ENCODE measurements at regions not wholly inside any gene's neighbourhood (a gene's known extent, or its start where the extent isn't known, plus 50 kb on each side); places are given as distances from the start of the nearest gene placed in this dataset.
A peak's percentile ranks its signal among the peaks of the same experiment; 100 is the strongest.

- no peaks in the 10 kb centered on the region for H3K36me3 ChIP-seq (replicated peaks in 1 of 2; ENCODE audit: control insufficient read depth in 2 of 2, insufficient read depth in 2 of 2, low read length in 2 of 2)
- H4K8ac ChIP-seq (ENCODE audit: low read depth, low read length) = no peak overlapping the region
- no peak overlapping the region for H3K4me3 ChIP-seq (ENCODE audit: low read length in 2 of 2)
- no peak overlapping the region for H2BK120ac ChIP-seq (ENCODE audit: low read depth, low read length)
- no peak overlapping the region for H3K4me2 ChIP-seq (ENCODE audit: insufficient read depth, low read length, poor library complexity, severe bottlenecking)
- H2AFZ ChIP-seq (ENCODE audit: low read length) = no peak overlapping the region
- no peak overlapping the region for H3K23ac ChIP-seq (ENCODE audit: low read depth, low read length, poor library complexity)
- no peak overlapping the region for H3K4ac ChIP-seq (ENCODE audit: low read length)
- no peak overlapping the region for H4K91ac ChIP-seq (ENCODE audit: low read depth, low read length, poor library complexity)
- DNase-seq (ENCODE audit: low spot score) = no peak
- no peak overlapping the region for H3K18ac ChIP-seq (ENCODE audit: low read length)
- no peak overlapping the region for H3K27ac ChIP-seq (replicated peaks; ENCODE audit: low read length)
- no peak overlapping the region for H2AK5ac ChIP-seq (ENCODE audit: low read depth, low read length)
- H2BK5ac ChIP-seq (ENCODE audit: low read length) = no peak overlapping the region
- WGBS, 2 donors (ENCODE audit: extremely low coverage in 2 of 2, insufficient read length in 2 of 2, insufficient replicate concordance in 1 of 2) = no CpG with 5 or more reads among the region's 3 CpGs
- H3K79me1 ChIP-seq (ENCODE audit: low read depth, low read length) = no peaks in the 10 kb centered on the region
- H3K14ac ChIP-seq (ENCODE audit: low read length) = no peak overlapping the region
- H3K27me3 ChIP-seq (ENCODE audit: control insufficient read depth in 3 of 3, insufficient read depth in 3 of 3, low read depth in 1 of 3, low read length in 3 of 3) = peaks cover 0 to 15% (median 0%) of the 10 kb centered on the region in 3 experiments
- H2BK15ac ChIP-seq (ENCODE audit: low read length) = no peak overlapping the region
- no peak overlapping the region for H3K9ac ChIP-seq (ENCODE audit: low read depth, low read length, poor library complexity)
- H3K9me3 ChIP-seq (replicated peaks in 1 of 2; ENCODE audit: control insufficient read depth in 2 of 2, insufficient read depth in 1 of 2, low read depth in 1 of 2, low read length in 2 of 2) = peaks cover 4 to 5% of the 10 kb centered on the region in 2 donors
- peaks cover 0 to 18% of the 10 kb centered on the region in 2 donors for H3K4me1 ChIP-seq (ENCODE audit: control insufficient read depth in 2 of 2, insufficient read depth in 1 of 2, low read depth in 1 of 2, low read length in 2 of 2)
- H2BK12ac ChIP-seq (ENCODE audit: low read length) = no peak overlapping the region
These were observed 84.5 kb downstream of the PSMG1 start for GRCh38 chr21:39098696-39099200.

- Histone ChIP-seq H3K4ac (ENCODE audit: low read length) (no peak overlapping the region), H2BK120ac (ENCODE audit: low read depth, low read length) (no peak overlapping the region), H3K4me2 (ENCODE audit: insufficient read depth, low read length, poor library complexity, severe bottlenecking) (no peak overlapping the region), H2BK5ac (ENCODE audit: low read length) (no peak overlapping the region), H3K79me1 (ENCODE audit: low read depth, low read length) (no peaks in the 10 kb centered on the region), H3K23ac (ENCODE audit: low read depth, low read length, poor library complexity) (no peak overlapping the region), H3K36me3 (replicated peaks in 1 of 2; ENCODE audit: control insufficient read depth in 2 of 2, insufficient read depth in 2 of 2, low read length in 2 of 2) (no peaks in the 10 kb centered on the region), H4K8ac (ENCODE audit: low read depth, low read length) (no peak overlapping the region), H3K4me3 (ENCODE audit: low read length in 2 of 2) (no peak overlapping the region), H3K14ac (ENCODE audit: low read length) (no peak overlapping the region), H2AFZ (ENCODE audit: low read length) (no peak overlapping the region), H3K27ac (replicated peaks; ENCODE audit: low read length) (no peak overlapping the region), H2AK5ac (ENCODE audit: low read depth, low read length) (no peak overlapping the region), H3K27me3 (ENCODE audit: control insufficient read depth in 3 of 3, insufficient read depth in 3 of 3, low read depth in 1 of 3, low read length in 3 of 3) (peaks cover 0 to 18% (median 0%) of the 10 kb centered on the region in 3 experiments), H4K91ac (ENCODE audit: low read depth, low read length, poor library complexity) (no peak overlapping the region), H2BK12ac (ENCODE audit: low read length) (no peak overlapping the region), H3K4me1 (ENCODE audit: control insufficient read depth in 2 of 2, insufficient read depth in 1 of 2, low read depth in 1 of 2, low read length in 2 of 2) (peaks cover 0 to 18% of the 10 kb centered on the region in 2 donors), H3K18ac (ENCODE audit: low read length) (no peak overlapping the region), H3K9me3 (replicated peaks in 1 of 2; ENCODE audit: control insufficient read depth in 2 of 2, insufficient read depth in 1 of 2, low read depth in 1 of 2, low read length in 2 of 2) (peaks cover 4 to 5% of the 10 kb centered on the region in 2 donors), H2BK15ac (ENCODE audit: low read length) (no peak overlapping the region), H3K9ac (ENCODE audit: low read depth, low read length, poor library complexity) (no peak overlapping the region)
- DNase-seq (ENCODE audit: low spot score) = no peak
- no CpG with 5 or more reads among the region's 9 CpGs for WGBS, 2 donors (ENCODE audit: extremely low coverage in 2 of 2, insufficient read length in 2 of 2, insufficient replicate concordance in 1 of 2)
These were observed 85.3 kb downstream of the PSMG1 start for GRCh38 chr21:39097981-39098380.

DNA sequence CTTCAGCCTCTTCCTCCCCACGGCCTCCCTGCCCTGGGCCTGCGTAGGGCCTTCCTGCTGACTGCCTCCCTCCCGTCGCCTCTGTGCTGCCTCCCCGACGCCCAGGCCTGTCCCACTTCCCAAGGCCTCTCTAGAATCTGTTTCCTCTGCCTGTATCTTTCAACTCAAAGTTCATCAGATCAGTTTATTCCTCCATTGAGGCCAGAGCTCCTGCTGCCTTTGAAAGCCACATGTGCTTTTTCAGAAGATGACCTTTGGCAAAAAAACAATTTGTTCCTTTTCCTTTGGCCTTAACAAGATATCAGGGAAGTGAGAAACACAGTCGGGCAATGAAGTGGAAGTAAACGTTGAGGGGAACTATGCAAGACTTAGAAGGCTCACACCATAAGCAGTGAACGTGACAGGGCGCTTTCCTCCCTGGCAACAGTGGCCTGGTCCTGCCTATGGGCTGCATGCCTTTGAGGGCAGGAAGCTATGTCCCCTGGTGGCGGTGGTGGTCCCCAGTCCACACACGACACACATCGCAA lies 85.9 kb downstream of the PSMG1 start:
- Histone ChIP-seq H2BK5ac (ENCODE audit: low read length) (no peak overlapping the region), H3K18ac (ENCODE audit: low read length) (peak overlapping the region; percentile 13), H3K23ac (ENCODE audit: low read depth, low read length, poor library complexity) (no peak overlapping the region), H4K91ac (ENCODE audit: low read depth, low read length, poor library complexity) (no peak overlapping the region), H4K8ac (ENCODE audit: low read depth, low read length) (no peak overlapping the region), H3K36me3 (replicated peaks in 1 of 2; ENCODE audit: control insufficient read depth in 2 of 2, insufficient read depth in 2 of 2, low read length in 2 of 2) (no peaks in the 10 kb centered on the region), H2AK5ac (ENCODE audit: low read depth, low read length) (no peak overlapping the region), H3K4ac (ENCODE audit: low read length) (no peak overlapping the region), H2BK12ac (ENCODE audit: low read length) (no peak overlapping the region), H2BK120ac (ENCODE audit: low read depth, low read length) (no peak overlapping the region), H3K9ac (ENCODE audit: low read depth, low read length, poor library complexity) (no peak overlapping the region), H3K4me3 (ENCODE audit: low read length in 2 of 2) (no peak overlapping the region), H3K4me1 (ENCODE audit: control insufficient read depth in 2 of 2, insufficient read depth in 1 of 2, low read depth in 1 of 2, low read length in 2 of 2) (peaks cover 0 to 18% of the 10 kb centered on the region in 2 donors), H3K27me3 (ENCODE audit: control insufficient read depth in 3 of 3, insufficient read depth in 3 of 3, low read depth in 1 of 3, low read length in 3 of 3) (peaks cover 0 to 18% (median 0%) of the 10 kb centered on the region in 3 experiments), H3K27ac (replicated peaks; ENCODE audit: low read length) (no peak overlapping the region), H3K4me2 (ENCODE audit: insufficient read depth, low read length, poor library complexity, severe bottlenecking) (no peak overlapping the region), H2AFZ (ENCODE audit: low read length) (no peak overlapping the region), H2BK15ac (ENCODE audit: low read length) (no peak overlapping the region), H3K9me3 (replicated peaks in 1 of 2; ENCODE audit: control insufficient read depth in 2 of 2, insufficient read depth in 1 of 2, low read depth in 1 of 2, low read length in 2 of 2) (peaks cover 4 to 5% of the 10 kb centered on the region in 2 donors), H3K14ac (ENCODE audit: low read length) (no peak overlapping the region), H3K79me1 (ENCODE audit: low read depth, low read length) (no peaks in the 10 kb centered on the region)
- no peak for DNase-seq (ENCODE audit: low spot score)
- no CpG with 5 or more reads among the region's 13 CpGs for WGBS, 2 donors (ENCODE audit: extremely low coverage in 2 of 2, insufficient read length in 2 of 2, insufficient replicate concordance in 1 of 2)

- H3K4me3 ChIP-seq (ENCODE audit: low read length in 2 of 2) = no peak overlapping the region
- peaks cover 4 to 5% of the 10 kb centered on the region in 2 donors for H3K9me3 ChIP-seq (replicated peaks in 1 of 2; ENCODE audit: control insufficient read depth in 2 of 2, insufficient read depth in 1 of 2, low read depth in 1 of 2, low read length in 2 of 2)
These were observed 86.5 kb downstream of the PSMG1 start for GRCh38 chr21:39096754-39097153.

More at GRCh38 chr21:39096754-39097153, 86.5 kb downstream of the PSMG1 start:
- no peak overlapping the region for H4K91ac ChIP-seq (ENCODE audit: low read depth, low read length, poor library complexity)
- H3K4me1 ChIP-seq (ENCODE audit: control insufficient read depth in 2 of 2, insufficient read depth in 1 of 2, low read depth in 1 of 2, low read length in 2 of 2) = peaks cover 0 to 18% of the 10 kb centered on the region in 2 donors
- no peak overlapping the region for H2BK12ac ChIP-seq (ENCODE audit: low read length)
- WGBS, 2 donors (ENCODE audit: extremely low coverage in 2 of 2, insufficient read length in 2 of 2, insufficient replicate concordance in 1 of 2) = no CpG with 5 or more reads among the region's 8 CpGs
- no peak overlapping the region for H2AFZ ChIP-seq (ENCODE audit: low read length)
- H3K79me1 ChIP-seq (ENCODE audit: low read depth, low read length) = no peaks in the 10 kb centered on the region
- no peaks in the 10 kb centered on the region for H3K36me3 ChIP-seq (replicated peaks in 1 of 2; ENCODE audit: control insufficient read depth in 2 of 2, insufficient read depth in 2 of 2, low read length in 2 of 2)
- no peak overlapping the region for H3K23ac ChIP-seq (ENCODE audit: low read depth, low read length, poor library complexity)
- H2BK5ac ChIP-seq (ENCODE audit: low read length) = no peak overlapping the region
- H3K18ac ChIP-seq (ENCODE audit: low read length) = no peak overlapping the region
- no peak overlapping the region for H3K4ac ChIP-seq (ENCODE audit: low read length)
- H3K27me3 ChIP-seq (ENCODE audit: control insufficient read depth in 3 of 3, insufficient read depth in 3 of 3, low read depth in 1 of 3, low read length in 3 of 3) = peaks cover 0 to 18% (median 0%) of the 10 kb centered on the region in 3 experiments
- no peak overlapping the region for H2BK120ac ChIP-seq (ENCODE audit: low read depth, low read length)
- no peak overlapping the region for H3K9ac ChIP-seq (ENCODE audit: low read depth, low read length, poor library complexity)
- H2BK15ac ChIP-seq (ENCODE audit: low read length) = no peak overlapping the region
- H4K8ac ChIP-seq (ENCODE audit: low read depth, low read length) = no peak overlapping the region
- no peak for DNase-seq (ENCODE audit: low spot score)
- H3K27ac ChIP-seq (replicated peaks; ENCODE audit: low read length) = no peak overlapping the region
- no peak overlapping the region for H3K14ac ChIP-seq (ENCODE audit: low read length)
- no peak overlapping the region for H3K4me2 ChIP-seq (ENCODE audit: insufficient read depth, low read length, poor library complexity, severe bottlenecking)
- H2AK5ac ChIP-seq (ENCODE audit: low read depth, low read length) = no peak overlapping the region
